GM18502 (cell line): ENCODE measurements at regions not wholly inside any gene's neighbourhood (a gene's known extent, or its start where the extent isn't known, plus 50 kb on each side); places are given as distances from the start of the nearest gene placed in this dataset.
"Not testable (repeated sequence)": the region's sequence is repeated elsewhere in the genome, so short reads cannot be mapped to it uniquely, and the experiment has no call there.

Experiments
- ATAC-seq: cut with Tn5 transposase; IDR thresholded peaks from one replicate; pipeline ENCODE4 v1.9.1; 2021; ENCODE audit warnings: mild to moderate bottlenecking; ENCODE audit not compliant: unreplicated experiment, poor library complexity

DNA sequence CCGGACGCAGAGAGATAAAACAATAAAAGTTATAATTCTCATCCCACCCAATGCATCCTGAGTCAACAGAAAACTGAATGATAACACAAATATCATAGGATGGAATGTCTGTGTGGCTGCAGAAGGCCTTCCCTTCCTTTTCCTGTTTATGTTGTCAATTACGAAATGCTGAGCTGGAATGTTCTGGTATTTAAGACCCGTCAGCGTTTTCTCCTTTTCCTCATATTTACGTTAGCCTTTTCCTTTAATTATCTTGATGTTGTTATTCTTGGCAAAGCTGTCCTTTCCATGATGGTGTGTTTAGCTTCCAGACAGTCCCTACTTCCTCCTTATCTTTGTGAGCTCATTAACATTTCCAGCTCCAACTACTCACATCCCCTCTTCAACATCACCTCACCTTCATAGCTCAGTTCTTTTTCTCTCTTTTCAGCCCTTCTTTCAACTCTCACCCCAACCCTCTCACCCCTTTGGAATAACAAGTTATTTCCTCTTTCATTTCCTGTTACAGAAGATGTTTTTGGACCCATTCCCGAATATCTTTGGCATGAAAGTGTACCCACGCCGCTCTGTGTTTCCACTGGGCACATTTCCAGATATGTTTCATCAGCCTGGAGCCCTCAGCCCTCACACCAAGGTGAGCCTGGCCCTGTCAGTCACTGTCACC is 221.6 kb downstream of the NR2F1-AS1 start:
- no peak for ATAC-seq

DNA sequence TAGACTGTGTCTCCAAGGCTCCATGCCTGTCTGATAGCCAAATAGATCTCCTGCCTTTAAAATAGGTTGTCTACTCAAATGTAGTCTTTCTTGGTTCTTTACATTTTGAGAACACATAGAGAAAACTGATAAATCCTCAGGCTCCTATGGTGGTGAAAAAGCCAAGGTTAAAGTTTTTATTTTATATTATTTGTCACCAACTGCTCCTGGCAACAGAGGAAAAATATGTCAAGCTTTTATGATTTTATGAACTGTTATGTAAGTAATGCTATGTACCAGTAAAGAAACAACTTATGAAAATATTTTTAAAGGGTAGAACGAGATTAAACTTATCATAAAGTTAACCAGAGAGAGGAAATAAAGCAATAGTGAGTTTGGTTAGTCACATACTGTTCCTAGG is 222.8 kb downstream of the NR2F1-AS1 start:
- no peak for ATAC-seq

DNA sequence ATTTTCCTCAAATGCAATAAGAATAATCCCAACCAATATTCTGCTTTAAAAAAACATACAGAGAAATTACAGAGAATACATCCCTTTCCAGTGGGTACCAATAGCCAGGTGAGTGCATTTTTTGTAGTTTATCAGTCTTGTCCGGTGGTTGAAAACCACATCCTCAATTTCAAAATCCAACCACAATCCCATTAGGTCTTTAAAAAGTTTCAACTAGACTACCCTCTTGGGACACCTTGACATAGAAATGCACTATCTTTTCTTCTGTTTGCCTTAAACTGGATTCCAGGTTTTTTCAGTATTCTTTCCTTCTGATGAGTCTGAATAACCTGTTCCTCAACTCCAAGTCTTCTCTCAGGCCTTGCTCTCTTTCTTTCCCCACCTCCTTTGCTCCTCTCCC is 223.3 kb downstream of the NR2F1-AS1 start:
- no peak for ATAC-seq

DNA sequence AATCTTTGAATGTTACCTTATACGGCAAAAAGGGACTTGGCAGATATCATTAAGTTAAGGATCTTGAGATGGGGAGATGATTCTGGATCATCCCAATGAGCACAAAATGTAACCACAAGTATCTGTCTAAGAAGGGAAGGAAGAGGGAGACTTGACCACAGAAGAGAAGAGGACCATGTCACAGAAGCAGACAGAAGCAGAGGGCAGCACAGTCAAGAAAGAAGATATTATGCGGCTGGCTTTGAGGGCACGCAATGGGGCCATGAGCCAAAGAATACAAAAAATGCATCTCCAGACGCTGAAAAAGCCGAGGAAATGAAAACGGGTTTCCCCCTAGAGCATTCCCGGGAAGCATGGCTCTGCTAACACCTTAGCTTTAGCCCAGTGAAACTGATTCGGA is 225.3 kb downstream of the NR2F1-AS1 start:
- no peak for ATAC-seq

DNA sequence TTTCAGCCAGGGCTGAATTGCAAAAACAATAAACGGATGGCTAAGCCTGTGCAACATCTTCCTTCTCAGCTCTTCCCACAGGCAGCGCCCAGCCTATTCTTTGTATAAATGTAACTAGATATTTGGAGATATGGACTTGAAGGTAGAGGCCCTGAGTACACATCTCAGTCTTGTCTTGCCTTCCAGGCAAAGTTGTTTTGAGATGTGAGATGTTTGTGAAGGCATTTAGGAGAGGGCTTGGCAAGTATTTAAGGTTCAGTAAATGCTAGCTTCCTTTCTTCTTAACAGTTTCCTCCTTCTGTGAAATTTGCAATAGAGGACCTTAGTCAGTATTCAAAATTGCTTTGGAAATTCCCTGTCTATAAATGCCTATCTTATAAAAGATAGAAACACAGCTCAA is 228.8 kb downstream of the NR2F1-AS1 start:
- ATAC-seq, result no peak

DNA sequence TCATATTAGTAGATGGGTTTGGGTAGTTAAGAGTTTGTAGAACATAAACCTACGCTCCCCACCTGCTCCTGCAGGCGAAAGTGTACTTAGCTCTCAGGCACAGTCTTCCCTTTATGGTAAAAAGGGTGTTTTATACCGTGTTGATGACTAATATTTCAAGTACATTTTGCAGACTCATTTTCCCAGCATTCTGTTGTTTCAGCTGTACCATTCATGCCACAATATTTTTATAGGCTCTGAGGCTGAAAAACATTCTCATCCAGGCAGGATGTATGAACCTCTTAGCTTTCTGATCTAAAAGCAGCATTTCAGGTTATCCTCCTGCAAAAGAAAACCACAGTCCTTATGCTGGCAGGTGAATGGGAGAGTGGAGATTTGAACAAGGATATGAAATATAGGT is 231.4 kb downstream of the NR2F1-AS1 start:
- no peak for ATAC-seq

DNA sequence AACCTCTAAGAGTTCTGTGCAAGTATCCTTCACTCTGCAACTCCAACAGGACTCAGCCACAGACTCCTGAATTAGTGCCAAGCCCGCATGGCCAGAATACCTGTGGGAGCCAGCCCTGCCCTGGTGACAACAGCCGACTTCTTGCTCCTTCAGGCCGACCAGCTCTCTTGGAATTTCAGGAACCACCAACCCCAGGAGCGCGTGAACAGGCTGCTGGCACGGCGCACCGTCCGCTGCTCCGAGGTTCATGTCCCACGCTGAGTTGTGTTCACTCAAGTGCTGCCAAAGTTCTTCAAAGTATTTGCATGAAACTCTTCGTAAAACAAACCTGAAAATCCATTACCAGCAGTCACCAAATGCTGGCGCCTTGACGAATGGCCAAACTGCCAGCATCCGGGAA is 232.8 kb downstream of the NR2F1-AS1 start:
- no peak for ATAC-seq

DNA sequence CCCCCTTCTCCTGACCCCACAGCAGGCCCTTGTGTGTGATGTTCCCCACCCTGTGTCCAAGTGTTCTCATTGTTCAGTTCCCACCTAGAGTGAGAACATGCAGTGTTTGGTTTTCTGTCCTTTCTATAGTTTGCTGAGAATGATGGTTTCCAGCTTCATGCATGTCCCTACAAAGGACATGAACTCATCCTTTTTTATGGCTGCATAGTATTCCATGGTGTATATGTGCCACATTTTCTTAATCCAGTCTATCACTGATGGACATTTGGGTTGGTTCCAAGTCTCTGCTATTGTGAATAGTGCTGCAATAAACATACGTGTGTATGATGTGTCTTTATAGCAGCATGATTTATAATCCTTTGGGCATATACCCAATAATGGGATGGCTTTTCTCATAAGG is 234.2 kb downstream of the NR2F1-AS1 start:
- not testable (repeated sequence) for ATAC-seq

DNA sequence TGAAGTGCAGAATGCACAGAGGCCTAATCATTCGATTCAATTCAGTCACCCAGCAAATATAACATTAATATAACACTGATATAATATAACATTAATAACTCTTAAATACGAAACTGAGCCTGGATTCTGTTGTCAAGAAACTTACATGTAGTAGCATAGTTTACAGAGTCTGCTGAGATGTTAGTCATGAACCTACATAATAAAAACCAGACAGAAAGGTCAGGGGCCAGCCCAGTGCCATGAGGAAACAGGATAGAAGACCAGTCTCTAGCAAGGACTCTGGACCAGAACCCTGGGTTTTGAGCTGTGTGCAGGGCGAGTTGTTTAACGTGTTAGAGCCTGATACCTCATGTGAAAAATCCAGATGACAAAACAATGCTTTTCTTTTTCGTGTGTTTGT is 234.7 kb downstream of the NR2F1-AS1 start:
- ATAC-seq, result no peak

DNA sequence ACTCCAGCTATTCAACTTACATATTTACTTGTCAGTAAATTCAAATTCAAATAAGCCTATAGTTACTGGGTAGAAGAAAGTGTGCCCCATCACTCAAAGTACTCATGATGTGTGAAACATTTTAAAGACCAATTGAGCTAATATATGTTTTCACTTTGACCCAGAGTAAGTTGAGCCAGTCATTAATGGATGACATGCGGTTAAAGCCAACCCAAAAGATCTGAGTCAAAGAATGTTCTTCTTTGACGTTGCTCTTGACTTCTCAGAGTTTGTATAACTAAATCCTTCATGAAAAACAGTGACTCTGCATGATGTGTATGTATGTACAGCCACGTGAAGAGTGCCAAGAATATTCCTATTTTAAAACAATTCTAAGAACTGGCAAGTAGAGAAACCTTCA is 237.4 kb downstream of the NR2F1-AS1 start:
- ATAC-seq, result peak; percentile 73

DNA sequence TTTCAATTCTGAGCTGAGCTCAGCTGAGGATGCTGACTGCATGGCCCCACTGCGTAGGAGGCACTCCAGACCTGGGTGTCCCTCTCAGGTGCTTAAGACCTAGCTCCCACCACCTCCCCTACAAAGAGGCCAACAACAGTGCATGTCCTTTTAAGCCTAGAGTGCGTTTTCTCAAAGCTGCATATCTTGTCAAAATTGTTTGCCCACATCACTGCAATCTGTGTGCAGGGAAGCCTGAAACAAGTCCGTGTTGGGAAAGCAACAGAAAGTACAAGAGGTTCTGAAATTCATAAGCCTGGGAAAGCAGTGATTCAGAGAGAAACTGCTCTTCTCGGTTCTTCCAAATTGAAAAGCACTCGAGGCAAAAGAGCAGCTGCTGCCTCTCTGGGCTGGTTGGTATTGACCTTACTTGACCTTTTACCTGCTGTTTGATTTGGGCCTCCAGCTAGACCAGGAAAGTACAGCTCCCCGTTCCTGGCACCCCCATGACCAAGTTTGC is 238.4 kb downstream of the NR2F1-AS1 start:
- ATAC-seq, result peak; percentile 70

DNA sequence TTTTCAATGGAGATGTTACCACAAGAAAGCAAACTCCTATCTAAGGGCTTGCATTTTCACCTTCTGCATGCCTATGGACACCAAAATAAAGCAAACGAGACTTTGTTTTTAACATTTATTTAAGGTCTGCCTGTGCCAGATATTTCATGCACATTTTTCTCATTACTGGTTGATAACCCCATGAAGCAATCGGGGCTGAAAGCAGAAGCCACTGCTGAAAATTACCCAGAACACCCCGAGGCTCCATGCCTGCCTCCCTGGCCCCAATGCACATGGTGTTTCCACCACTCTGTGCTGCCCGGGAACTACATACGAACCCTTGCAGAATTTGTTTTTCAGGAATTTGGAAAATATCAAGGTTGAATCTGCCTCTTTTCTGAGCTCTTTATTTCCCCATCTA is 240.1 kb downstream of the NR2F1-AS1 start:
- no peak for ATAC-seq

DNA sequence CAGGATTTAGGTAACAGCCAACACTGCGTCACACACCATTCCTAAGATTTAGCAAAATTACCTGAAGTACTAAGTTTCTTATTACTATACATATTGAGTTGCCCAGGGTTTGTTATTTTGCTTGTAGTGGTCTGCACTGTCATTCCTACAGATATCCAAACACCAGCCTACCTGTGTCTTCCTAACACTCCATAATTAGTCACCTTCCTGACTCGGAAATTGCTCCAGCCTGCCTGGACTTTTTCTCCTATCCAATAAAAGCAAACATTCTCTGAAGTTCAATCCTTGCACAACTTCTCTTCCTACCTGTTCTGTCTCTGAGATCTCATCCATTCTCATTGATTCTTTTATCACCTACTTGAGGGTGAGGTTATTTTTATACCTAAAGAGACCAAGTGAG is 243.9 kb downstream of the NR2F1-AS1 start:
- ATAC-seq, result no peak

DNA sequence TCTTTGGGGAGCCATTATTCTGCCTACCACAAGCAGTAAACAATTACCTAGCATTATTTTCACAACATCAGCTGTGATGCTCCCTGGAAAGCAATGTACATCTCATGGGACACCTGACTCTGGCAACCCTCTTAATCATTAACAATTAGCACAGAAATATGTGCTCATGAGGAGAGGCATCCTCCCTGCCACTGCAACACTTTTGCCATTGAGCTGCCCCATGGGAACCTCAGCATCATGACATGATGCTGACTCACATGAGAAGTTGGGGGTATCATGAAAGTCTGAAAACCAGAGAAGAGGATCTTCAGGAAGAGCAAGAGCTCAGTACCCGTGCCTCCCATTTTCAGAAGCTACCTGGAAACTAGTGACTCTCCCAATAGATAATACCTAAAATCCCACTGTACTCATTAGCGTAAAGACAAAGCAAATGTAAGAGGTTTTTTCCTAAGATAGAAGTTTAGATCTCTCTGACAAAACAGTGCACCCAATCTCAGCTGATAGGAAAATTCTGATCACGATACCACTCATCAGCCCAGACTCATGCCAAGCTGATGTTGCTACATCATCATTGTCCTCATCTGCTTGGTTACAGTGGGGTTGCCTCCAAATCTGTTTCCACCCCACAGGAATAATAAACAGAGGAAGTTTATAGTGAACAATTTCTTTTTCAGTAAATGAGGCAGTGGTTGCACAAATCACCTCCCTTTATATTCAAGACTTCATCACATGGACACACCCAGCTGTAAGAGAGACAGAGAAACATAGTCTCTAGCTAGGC is 244.5 kb downstream of the NR2F1-AS1 start:
- no peak for ATAC-seq

DNA sequence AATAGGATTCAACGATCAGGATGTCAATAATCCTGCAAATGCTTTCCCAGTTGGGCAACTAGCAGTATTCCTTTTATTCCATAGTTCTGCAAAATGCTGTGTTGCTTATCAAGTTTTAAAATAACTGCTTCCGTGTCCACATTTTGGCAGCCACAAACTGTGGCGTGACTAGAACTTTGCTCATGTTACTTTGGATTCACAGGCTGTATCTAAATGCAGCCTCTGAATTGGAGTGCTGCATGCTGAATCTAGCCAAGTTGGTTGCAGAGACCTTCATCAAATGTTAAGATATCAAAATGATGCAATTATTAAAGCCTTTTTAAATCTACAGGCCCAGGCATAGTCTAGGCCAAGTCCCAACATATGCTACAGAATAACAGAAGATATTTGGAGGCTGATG is 249.2 kb downstream of the NR2F1-AS1 start:
- no peak for ATAC-seq

DNA sequence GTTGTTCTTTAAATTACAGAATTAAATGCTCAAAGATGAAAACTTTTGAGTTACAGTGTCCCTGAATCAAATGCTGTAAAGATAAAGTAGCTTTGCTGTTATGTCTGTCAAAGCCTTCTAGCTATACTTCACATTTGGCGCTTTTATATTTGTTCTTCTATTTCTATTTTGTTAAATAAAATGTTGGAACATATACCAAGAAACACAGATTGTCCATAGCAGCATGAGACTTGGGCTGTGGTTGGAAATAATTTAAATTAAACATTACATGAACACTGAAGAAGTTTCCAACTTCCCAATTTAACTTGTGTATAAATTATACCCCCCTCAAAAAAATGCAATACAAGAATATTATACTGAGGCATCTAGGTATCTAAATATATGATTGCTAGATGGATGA is 249.8 kb downstream of the NR2F1-AS1 start:
- no peak for ATAC-seq

DNA sequence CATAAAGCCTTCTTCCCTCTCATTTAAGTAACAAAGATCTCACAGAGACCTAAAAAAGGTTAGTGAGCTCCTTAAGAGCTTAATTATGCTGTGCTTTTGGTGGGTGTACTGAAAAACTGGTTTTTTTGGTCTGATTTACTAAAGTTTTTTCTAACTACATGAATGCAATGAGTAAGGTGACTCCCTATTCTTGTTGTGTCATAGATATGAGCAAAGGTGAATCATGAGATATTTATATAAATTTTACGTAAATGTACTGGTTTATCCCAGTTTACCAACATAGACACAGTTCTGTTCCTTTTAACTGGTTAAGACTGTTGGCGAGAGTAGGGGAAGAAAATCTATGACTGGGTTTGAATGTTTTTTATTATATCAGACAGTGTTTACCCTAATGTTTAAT is 250.5 kb downstream of the NR2F1-AS1 start:
- ATAC-seq, result no peak

DNA sequence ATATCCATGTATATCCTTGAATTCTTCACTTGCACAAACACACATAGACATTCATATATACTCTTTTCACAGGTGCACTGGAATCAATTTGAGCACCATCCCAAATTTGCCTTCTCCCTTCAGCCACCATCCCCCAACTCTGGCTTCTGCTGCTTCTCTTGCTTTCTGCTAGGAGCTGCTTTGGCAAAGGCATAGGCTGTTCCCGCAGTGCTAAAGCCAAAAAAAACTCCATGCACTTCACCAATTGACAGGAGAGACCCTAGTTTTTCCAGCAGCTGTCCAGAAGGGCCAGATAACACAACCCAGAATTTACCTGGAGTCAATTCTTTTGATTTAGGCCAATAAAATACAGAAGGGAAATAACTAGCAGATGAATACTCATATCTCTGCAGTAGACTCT is 251.3 kb downstream of the NR2F1-AS1 start:
- no peak for ATAC-seq

DNA sequence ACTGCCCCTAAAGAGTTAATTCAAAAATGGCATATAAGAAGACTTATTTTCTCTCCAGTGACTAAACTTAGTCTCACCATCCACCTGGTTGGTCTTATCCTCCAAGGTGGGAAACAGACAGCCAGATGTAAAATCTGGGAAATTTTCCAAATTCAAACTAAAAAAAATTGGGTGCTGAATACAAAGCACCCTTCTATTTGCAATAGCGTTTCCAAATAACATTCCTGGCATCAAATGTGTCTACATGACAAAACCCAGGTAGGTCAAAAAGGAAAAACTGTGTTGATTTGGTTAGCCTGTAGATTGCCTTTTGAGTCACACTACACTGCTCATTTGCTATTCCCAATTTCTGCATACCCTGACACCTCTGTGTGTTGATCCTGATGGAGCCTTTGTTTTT is 252.2 kb downstream of the NR2F1-AS1 start:
- no peak for ATAC-seq

DNA sequence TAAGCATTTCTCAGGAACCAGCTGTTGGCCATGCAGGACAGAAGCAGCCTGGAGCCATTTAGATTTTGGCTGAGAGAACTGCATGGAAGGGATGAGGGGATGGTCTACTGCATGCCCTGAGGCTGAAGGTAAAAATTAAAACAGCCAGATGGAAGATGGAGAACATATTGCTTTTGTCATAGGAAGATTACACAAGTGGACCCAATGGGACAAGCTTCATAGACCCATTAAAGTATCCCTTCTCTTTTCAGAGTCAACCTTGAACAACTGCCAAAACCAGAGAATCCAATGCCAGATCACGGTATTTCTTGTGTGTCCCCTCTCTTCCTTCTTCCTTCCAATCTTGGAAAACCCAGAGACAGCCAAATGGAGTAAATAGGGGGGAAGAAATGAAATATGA is 253.4 kb downstream of the NR2F1-AS1 start:
- no peak for ATAC-seq

DNA sequence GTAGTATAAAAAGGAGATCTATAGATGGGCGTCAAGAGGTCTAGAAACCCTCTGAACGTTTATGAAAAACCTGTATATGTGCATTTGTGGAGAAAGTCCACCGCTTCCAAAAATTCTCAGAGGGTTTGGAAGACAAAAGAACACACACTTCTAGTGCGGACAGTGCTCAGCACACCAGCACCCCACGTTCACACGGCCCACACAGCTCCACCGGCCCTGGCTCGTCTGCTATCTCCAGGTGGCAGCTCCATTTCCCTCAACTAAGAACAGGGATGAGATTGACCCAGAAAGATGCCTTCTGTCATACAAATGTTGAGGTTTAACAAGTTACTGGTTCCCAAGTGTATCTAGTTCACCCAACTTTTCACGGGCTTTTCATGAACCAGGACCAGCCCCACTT is 255.1 kb downstream of the NR2F1-AS1 start:
- ATAC-seq, result no peak
